ENCODE measurements at regions not wholly inside any gene's neighbourhood (a gene's known extent, or its start where the extent isn't known, plus 50 kb on each side); places are given as distances from the start of the nearest gene placed in this dataset.

DNA sequence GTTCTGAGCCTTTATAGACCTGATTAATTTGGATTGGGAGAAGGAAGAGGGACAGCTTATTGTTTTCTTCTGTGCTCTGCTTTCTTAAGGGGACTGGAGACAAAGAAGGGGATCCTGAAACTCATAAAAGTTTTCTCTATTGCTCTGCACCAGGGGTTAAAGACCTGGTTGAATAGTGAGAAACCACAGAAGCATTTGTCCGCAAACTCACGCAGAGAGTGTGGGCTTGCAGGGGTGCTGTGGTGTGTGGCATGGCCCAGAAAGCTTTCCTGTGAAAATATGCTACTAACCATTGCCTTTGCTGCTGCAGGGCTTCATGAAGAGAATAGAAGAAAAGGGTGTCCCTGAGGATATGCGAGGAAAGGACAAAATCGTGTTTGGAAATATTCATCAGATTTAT is 73.1 kb upstream of the UMPS start:
- peak; percentile 57 for ATAC-seq
- Mint-ChIP-seq H3K36me3 (no peaks in the 10 kb centered on the region), H3K27me3 (peaks cover 8% of the 10 kb centered on the region), H3K9me3 (peaks cover 3% of the 10 kb centered on the region), H3K4me1 (peaks cover 30% of the 10 kb centered on the region), H3K27ac (no peak overlapping the region), H3K4me3 (no peak overlapping the region)

GRCh38 chr3:124658270-124658669 is 72.0 kb upstream of the UMPS start:
- Mint-ChIP-seq H3K4me3 (no peak overlapping the region), H3K27ac (no peak overlapping the region), H3K27me3 (peaks cover 8% of the 10 kb centered on the region), H3K9me3 (no peaks in the 10 kb centered on the region), H3K36me3 (no peaks in the 10 kb centered on the region), H3K4me1 (peaks cover 21% of the 10 kb centered on the region)
- no peak for ATAC-seq

DNA sequence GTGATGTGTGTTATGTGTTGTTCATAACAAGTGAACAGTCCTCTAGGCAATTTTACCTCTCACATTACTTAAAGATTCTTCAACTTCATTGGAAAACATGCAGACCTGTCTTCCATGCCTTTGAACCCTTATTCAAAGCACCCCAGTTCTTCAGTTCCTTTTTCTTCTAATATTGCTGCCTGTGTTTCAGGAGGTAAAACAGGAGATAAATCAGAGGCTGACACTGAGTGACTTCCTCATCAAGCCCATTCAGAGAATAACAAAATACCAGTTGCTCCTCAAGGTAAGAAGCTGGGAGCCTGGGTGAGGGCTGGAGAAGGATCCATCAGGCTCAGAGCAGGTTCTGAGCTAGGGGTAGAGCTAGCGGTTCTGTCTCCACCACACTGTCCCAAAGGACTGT is 71.1 kb upstream of the UMPS start:
- Mint-ChIP-seq H3K36me3 (no peaks in the 10 kb centered on the region), H3K9me3 (no peaks in the 10 kb centered on the region), H3K4me3 (no peak overlapping the region), H3K27me3 (peaks cover 8% of the 10 kb centered on the region), H3K4me1 (peaks cover 20% of the 10 kb centered on the region), H3K27ac (no peak overlapping the region)
- ATAC-seq = no peak

- Mint-ChIP-seq H3K4me3 (no peak overlapping the region), H3K27me3 (peaks cover 8% of the 10 kb centered on the region), H3K27ac (no peak overlapping the region), H3K36me3 (no peaks in the 10 kb centered on the region), H3K4me1 (peaks cover 20% of the 10 kb centered on the region), H3K9me3 (no peaks in the 10 kb centered on the region)
- ATAC-seq = no peak
These were observed 69.7 kb upstream of the UMPS start for GRCh38 chr3:124660599-124660998.

GRCh38 chr3:124663690-124664089 is 66.6 kb upstream of the UMPS start:
- H3K4me1 Mint-ChIP-seq = peaks cover 13% of the 10 kb centered on the region
- H3K4me3 Mint-ChIP-seq = no peak overlapping the region
- no peak for ATAC-seq
- no peaks in the 10 kb centered on the region for H3K36me3 Mint-ChIP-seq
- H3K27ac Mint-ChIP-seq = no peak overlapping the region
- H3K9me3 Mint-ChIP-seq = no peaks in the 10 kb centered on the region
- H3K27me3 Mint-ChIP-seq = no peaks in the 10 kb centered on the region

- no peak overlapping the region for H3K27ac Mint-ChIP-seq
- H3K36me3 Mint-ChIP-seq = no peaks in the 10 kb centered on the region
- peaks cover 7% of the 10 kb centered on the region for H3K4me1 Mint-ChIP-seq
- no peaks in the 10 kb centered on the region for H3K27me3 Mint-ChIP-seq
- ATAC-seq = no peak
- no peak overlapping the region for H3K4me3 Mint-ChIP-seq
- no peaks in the 10 kb centered on the region for H3K9me3 Mint-ChIP-seq
These were observed 65.4 kb upstream of the UMPS start for GRCh38 chr3:124664804-124665203.

GRCh38 chr3:124666067-124666466 is 64.2 kb upstream of the UMPS start:
- no peak overlapping the region for H3K27ac Mint-ChIP-seq
- peaks cover 4% of the 10 kb centered on the region for H3K9me3 Mint-ChIP-seq

DNA sequence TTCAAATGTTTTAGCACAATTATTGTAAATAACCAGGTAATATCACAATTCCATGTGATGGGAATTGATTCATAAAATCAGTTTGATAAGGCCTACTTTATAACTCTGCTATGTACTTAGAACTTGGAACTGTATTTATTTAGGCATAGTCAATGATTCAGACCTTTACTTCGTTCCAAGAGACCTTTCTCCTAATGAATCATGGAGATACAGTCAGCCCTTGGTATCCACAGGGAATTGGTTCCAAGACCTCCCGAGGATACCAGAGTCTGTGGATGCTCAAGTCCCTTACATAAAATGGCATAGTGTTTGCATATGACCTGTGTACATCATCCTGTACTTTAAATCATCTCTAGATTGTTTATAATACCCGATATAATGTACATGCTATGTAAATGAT is 60.8 kb upstream of the UMPS start:
- H3K4me1 Mint-ChIP-seq = peaks cover 11% of the 10 kb centered on the region
- no peak overlapping the region for H3K27ac Mint-ChIP-seq
- H3K36me3 Mint-ChIP-seq = peaks cover 13% of the 10 kb centered on the region
- H3K27me3 Mint-ChIP-seq = no peaks in the 10 kb centered on the region
- ATAC-seq = no peak
- peaks cover 8% of the 10 kb centered on the region for H3K9me3 Mint-ChIP-seq
- no peak overlapping the region for H3K4me3 Mint-ChIP-seq

More at GRCh38 chr3:124666067-124666466, 64.2 kb upstream of the UMPS start:
- ATAC-seq = no peak
- H3K4me3 Mint-ChIP-seq = no peak overlapping the region
- no peaks in the 10 kb centered on the region for H3K27me3 Mint-ChIP-seq
- peaks cover 3% of the 10 kb centered on the region for H3K4me1 Mint-ChIP-seq
- H3K36me3 Mint-ChIP-seq = peaks cover 5% of the 10 kb centered on the region

GRCh38 chr3:124671106-124671505 is 59.1 kb upstream of the UMPS start:
- Mint-ChIP-seq H3K27me3 (no peaks in the 10 kb centered on the region), H3K4me3 (no peak overlapping the region), H3K36me3 (peaks cover 13% of the 10 kb centered on the region), H3K9me3 (peaks cover 8% of the 10 kb centered on the region), H3K4me1 (peaks cover 11% of the 10 kb centered on the region), H3K27ac (no peak overlapping the region)
- no peak for ATAC-seq

- Mint-ChIP-seq H3K4me3 (no peak overlapping the region), H3K4me1 (peaks cover 11% of the 10 kb centered on the region), H3K9me3 (peaks cover 8% of the 10 kb centered on the region), H3K36me3 (peaks cover 13% of the 10 kb centered on the region), H3K27ac (no peak overlapping the region), H3K27me3 (no peaks in the 10 kb centered on the region)
- no peak for ATAC-seq
These were observed 55.9 kb upstream of the UMPS start for GRCh38 chr3:124674336-124674735.

DNA sequence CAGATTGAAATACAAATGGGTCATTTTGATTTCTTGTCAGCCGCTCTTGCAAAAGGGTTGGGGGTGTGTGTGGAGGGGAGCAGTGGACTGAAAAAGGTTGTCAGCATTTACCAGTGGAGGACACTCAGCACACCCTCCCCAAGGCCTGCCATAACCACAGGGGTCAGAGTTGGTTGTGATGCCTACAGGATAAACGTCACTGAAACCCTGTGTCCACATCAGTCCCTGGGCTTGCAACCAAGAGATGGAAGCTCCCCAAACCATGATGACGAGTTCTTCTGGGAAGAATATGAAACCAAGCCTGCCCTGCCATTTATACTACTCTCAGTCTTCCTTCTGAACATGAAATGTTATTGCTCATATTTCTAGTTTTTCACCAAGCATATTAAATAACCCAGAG is 54.0 kb upstream of the UMPS start:
- ATAC-seq = no peak
- H3K36me3 Mint-ChIP-seq = peaks cover 7% of the 10 kb centered on the region
- H3K4me1 Mint-ChIP-seq = peaks cover 7% of the 10 kb centered on the region
- no peak overlapping the region for H3K4me3 Mint-ChIP-seq
- no peak overlapping the region for H3K27ac Mint-ChIP-seq
- peaks cover 1% of the 10 kb centered on the region for H3K9me3 Mint-ChIP-seq
- H3K27me3 Mint-ChIP-seq = no peaks in the 10 kb centered on the region

GRCh38 chr3:124679048-124679638 is 51.1 kb upstream of the UMPS start:
- no peaks in the 10 kb centered on the region for H3K9me3 Mint-ChIP-seq

More at GRCh38 chr3:124679048-124679638, 51.1 kb upstream of the UMPS start:
- H3K4me3 Mint-ChIP-seq = no peak overlapping the region
- ATAC-seq = no peak
- no peaks in the 10 kb centered on the region for H3K4me1 Mint-ChIP-seq
- no peaks in the 10 kb centered on the region for H3K27me3 Mint-ChIP-seq
- no peaks in the 10 kb centered on the region for H3K36me3 Mint-ChIP-seq
- H3K27ac Mint-ChIP-seq = no peak overlapping the region

All from stimulated activated memory B cell treated with anti-CD40 and anti-IgM and Interleukin-4, amounts not matched to agents 10 μg/mL and 1 μg/mL and 100 μg/mL, for 72 hours (primary cell).